GM12873 (cell line): ENCODE measurements at regions not wholly inside any gene's neighbourhood (a gene's known extent, or its start where the extent isn't known, plus 50 kb on each side); places are given as distances from the start of the nearest gene placed in this dataset.

Source experiments
- TF ChIP-seq, protein P1 (sequence below): IDR thresholded peaks from 2 replicates; pipeline ENCODE4 v1.5.1; 2012; ENCODE audit warnings: low read depth, mild to moderate bottlenecking, moderate library complexity, low read length, control low read depth; ENCODE audit not compliant: insufficient read depth; ENCODE audit errors: missing control alignments

GRCh38 chr2:136178941-136179601 is 61.1 kb upstream of the CXCR4 start:
- TF ChIP-seq, protein P1, sequence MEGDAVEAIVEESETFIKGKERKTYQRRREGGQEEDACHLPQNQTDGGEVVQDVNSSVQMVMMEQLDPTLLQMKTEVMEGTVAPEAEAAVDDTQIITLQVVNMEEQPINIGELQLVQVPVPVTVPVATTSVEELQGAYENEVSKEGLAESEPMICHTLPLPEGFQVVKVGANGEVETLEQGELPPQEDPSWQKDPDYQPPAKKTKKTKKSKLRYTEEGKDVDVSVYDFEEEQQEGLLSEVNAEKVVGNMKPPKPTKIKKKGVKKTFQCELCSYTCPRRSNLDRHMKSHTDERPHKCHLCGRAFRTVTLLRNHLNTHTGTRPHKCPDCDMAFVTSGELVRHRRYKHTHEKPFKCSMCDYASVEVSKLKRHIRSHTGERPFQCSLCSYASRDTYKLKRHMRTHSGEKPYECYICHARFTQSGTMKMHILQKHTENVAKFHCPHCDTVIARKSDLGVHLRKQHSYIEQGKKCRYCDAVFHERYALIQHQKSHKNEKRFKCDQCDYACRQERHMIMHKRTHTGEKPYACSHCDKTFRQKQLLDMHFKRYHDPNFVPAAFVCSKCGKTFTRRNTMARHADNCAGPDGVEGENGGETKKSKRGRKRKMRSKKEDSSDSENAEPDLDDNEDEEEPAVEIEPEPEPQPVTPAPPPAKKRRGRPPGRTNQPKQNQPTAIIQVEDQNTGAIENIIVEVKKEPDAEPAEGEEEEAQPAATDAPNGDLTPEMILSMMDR = no peak

DNA sequence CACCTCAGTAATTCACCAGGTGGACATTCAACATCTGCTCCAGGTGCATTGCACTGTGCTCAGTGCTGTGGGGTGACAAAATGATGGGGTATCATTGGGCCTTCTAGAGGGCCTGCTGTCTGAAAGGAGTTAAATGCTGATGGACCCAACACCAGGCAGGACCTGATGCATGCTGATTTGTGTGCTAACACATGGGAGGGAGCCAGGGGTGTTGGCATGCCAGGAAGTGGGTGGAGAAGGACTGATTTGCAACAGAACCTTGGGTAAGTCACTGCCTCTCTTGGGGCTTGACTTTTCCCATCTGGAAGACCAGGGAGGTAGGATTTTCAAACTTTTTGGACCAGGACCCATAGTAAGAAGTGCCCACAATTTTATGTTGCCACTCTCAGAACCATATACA is 57.9 kb upstream of the CXCR4 start:
- TF ChIP-seq, protein P1 = no peak

GRCh38 chr2:136175466-136175865 is 57.5 kb upstream of the CXCR4 start:
- TF ChIP-seq, protein P1 = no peak

- TF ChIP-seq, protein P1 = no peak
Measured at GRCh38 chr2:136173126-136173525, 55.2 kb upstream of the CXCR4 start.

GRCh38 chr2:136171223-136171622 is 53.3 kb upstream of the CXCR4 start:
- TF ChIP-seq, protein P1 = peak; percentile 18

DNA sequence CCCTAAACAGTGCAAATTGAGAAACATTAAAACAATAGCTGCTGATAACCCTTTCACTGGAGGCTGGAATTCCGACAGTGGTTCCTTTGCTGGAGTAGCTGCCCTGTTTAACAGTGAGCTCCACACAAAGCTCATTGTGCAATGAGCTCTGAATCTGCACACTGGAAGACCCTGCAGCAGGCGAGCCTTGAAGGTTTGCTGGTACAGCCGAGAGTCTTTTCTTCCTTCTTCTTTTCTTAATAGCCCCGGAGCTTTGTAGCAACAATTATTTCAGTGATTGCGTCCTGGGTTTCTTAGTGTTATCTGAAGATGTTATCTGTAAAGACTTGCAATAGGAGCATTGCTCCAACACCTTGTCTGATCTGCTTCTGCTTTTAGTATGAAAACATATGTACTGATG is 50.8 kb upstream of the CXCR4 start:
- TF ChIP-seq, protein P1 = no peak

- TF ChIP-seq, protein P1 = no peak
Measured at GRCh38 chr2:136167721-136168475, 49.9 kb upstream of the CXCR4 start.
